GM12878 (cell line): ENCODE measurements at regions not wholly inside any gene's neighbourhood (a gene's known extent, or its start where the extent isn't known, plus 50 kb on each side); places are given as distances from the start of the nearest gene placed in this dataset.

ENCODE experiments used
- ATAC-seq: fragments of 200-7000 bp; cut with Tn5 transposase; 3 replicates; pipeline ENCODE4 v1.9.1; 2020; ENCODE audit warnings: mild to moderate bottlenecking, moderate library complexity
- BruUV-seq: library from RNA; stranded (reverse); fragments of 400-500 nt; replicated peaks from 2 replicates; lab custom pipeline; 2021; lab: Mats Ljungman, UMichigan
- CTCF ChIA-PET: fragments of 300-600 bp; sonication (Branson Sonifier 250); formaldehyde crosslinking; extraction: SDS; loops from one replicate; lab custom pipeline; 2021; ENCODE audit warnings: inconsistent platforms; lab: Yijun Ruan, JAX
- POLR2A ChIA-PET: fragments of 350-600 bp; formaldehyde crosslinking; extraction: SDS; loops from one replicate; lab custom pipeline; 2021; ENCODE audit warnings: inconsistent platforms; lab: Charles Lee
- RAD21 ChIA-PET: fragments of 300-600 bp; sonication (Branson Sonifier 250); formaldehyde crosslinking; loops from one replicate; lab custom pipeline; 2023; ENCODE audit warnings: antibody characterized with exemption; ENCODE audit not compliant: unreplicated experiment; lab: Charles Lee
- SMC1A ChIA-PET: fragments of 300-600 bp; sonication (Branson Sonifier 250); formaldehyde crosslinking; loops from one replicate; lab custom pipeline; 2023; ENCODE audit not compliant: unreplicated experiment, uncharacterized antibody; lab: Charles Lee
- DNase-seq: peaks from one replicate; pipeline ENCODE4 v3.0.0-alpha.2; 2011; ENCODE audit warnings: low read depth, low spot score
- FAIRE-seq: peaks from 3 replicates; lab custom pipeline; 2011; peaks lifted over from hg19 to GRCh38; lab: Jason Lieb, UNC
- H2AFZ ChIP-seq: 2 replicates; pipeline ENCODE4 v1.6.0; 2011; ENCODE audit warnings: low read depth, low read length, control low read depth; ENCODE audit not compliant: control insufficient read depth
- H3K27ac ChIP-seq: 2 replicates; pipeline ENCODE4 v1.5.1; 2011; ENCODE audit warnings: control low read depth; ENCODE audit not compliant: control insufficient read depth, insufficient read depth
- H3K27me3 ChIP-seq, 2 experiments: replicated peaks in 1 of 2; 2 replicates each; pipeline versions ENCODE4 v1.6.0 to v1.6.1; 2011; ENCODE audit warnings: low read length in 1 of 2; ENCODE audit not compliant: control insufficient read depth in 2 of 2, insufficient read depth in 2 of 2
- H3K36me3 ChIP-seq, 2 experiments: 2 replicates each; pipeline ENCODE4 v1.5.1; 2011; ENCODE audit warnings: low read length in 1 of 2; ENCODE audit not compliant: control insufficient read depth in 2 of 2, insufficient read depth in 2 of 2
- H3K4me1 ChIP-seq: 2 replicates; pipeline ENCODE4 v1.6.1; 2011; ENCODE audit warnings: mild to moderate bottlenecking, low read length, moderate library complexity, mixed read lengths; ENCODE audit not compliant: control insufficient read depth, insufficient read depth
- H3K4me2 ChIP-seq: 2 replicates; pipeline ENCODE4 v1.6.0; 2011; ENCODE audit warnings: control low read depth; ENCODE audit not compliant: control insufficient read depth, insufficient read depth
- H3K4me3 ChIP-seq: fragments of 200-600 bp; sonication (generic); 2 replicates; pipeline ENCODE4 v1.5.1; 2016
- H3K79me2 ChIP-seq: 2 replicates; pipeline ENCODE4 v1.6.0; 2011; ENCODE audit warnings: low read length; ENCODE audit not compliant: control insufficient read depth, insufficient read depth
- H3K9ac ChIP-seq: 2 replicates; pipeline ENCODE4 v1.8.0; 2011; ENCODE audit warnings: low read length, control low read depth, mixed read lengths; ENCODE audit not compliant: control insufficient read depth, insufficient read depth
- H3K9me3 ChIP-seq: replicated peaks from 3 replicates; pipeline ENCODE4 v1.5.1; 2011; ENCODE audit warnings: mild to moderate bottlenecking, low read length; ENCODE audit not compliant: control insufficient read depth, insufficient read depth
- H4K20me1 ChIP-seq: 2 replicates; pipeline ENCODE4 v1.6.0; 2011; ENCODE audit not compliant: control insufficient read depth, insufficient read depth
- BCL11A ChIP-seq: IDR thresholded peaks from 2 replicates; pipeline ENCODE4 v1.6.1; 2011; ENCODE audit warnings: low read depth, low read length
- CEBPB ChIP-seq, 2 experiments: fragments of 150-350 bp in 1 of 2; IDR thresholded peaks; 2 replicates each; pipeline ENCODE4 v1.6.1; 2012 to 2014; ENCODE audit warnings: low read depth in 2 of 2, low read length in 2 of 2, borderline replicate concordance in 1 of 2, inconsistent platforms in 1 of 2
- CREB1 ChIP-seq: IDR thresholded peaks from 2 replicates; pipeline ENCODE4 v1.6.1; 2012; ENCODE audit warnings: low read depth, mild to moderate bottlenecking, inconsistent platforms
- CTCF ChIP-seq, 3 experiments: IDR thresholded peaks in 2 of 3; conservative IDR thresholded peaks in 1 of 3; 2 replicates each; pipeline ENCODE4 v1.5.1; 2011; ENCODE audit warnings: low read depth in 3 of 3, low read length in 3 of 3, mild to moderate bottlenecking in 3 of 3, control low read depth in 2 of 3, moderate library complexity in 2 of 3, inconsistent platforms in 1 of 3, mixed read lengths in 1 of 3; ENCODE audit not compliant: control insufficient read depth in 2 of 3, insufficient read depth in 1 of 3; ENCODE audit errors: extremely low read depth in 1 of 3
- E2F4 ChIP-seq: IDR thresholded peaks from 2 replicates; pipeline ENCODE4 v1.6.1; 2012; ENCODE audit warnings: low read depth, low read length, improper control_type of control experiment
- EP300 ChIP-seq, 2 experiments: fragments of 150-350 bp in 1 of 2; IDR thresholded peaks; 2 replicates each; pipeline ENCODE4 v1.6.1; 2011 to 2012; ENCODE audit warnings: low read depth in 2 of 2, low read length in 2 of 2, borderline replicate concordance in 1 of 2, improper control_type of control experiment in 1 of 2, inconsistent platforms in 1 of 2; ENCODE audit not compliant: control insufficient read depth in 1 of 2
- IKZF1 ChIP-seq: fragments of 450-650 bp; conservative IDR thresholded peaks from 2 replicates; pipeline ENCODE4 v1.6.1; 2017; ENCODE audit warnings: antibody characterized with exemption, mild to moderate bottlenecking
- NFXL1 ChIP-seq: fragments of 450-650 bp; IDR thresholded peaks from 2 replicates; pipeline ENCODE4 v1.6.1; 2017; ENCODE audit warnings: antibody characterized with exemption, mild to moderate bottlenecking, borderline replicate concordance
- RAD51 ChIP-seq: fragments of 450-650 bp; IDR thresholded peaks from 2 replicates; pipeline ENCODE4 v1.6.1; 2016; ENCODE audit warnings: moderate library complexity, mild to moderate bottlenecking, inconsistent platforms
- RBBP5 ChIP-seq: fragments of 200-600 bp; sonication (generic); conservative IDR thresholded peaks from 2 replicates; pipeline ENCODE4 v1.6.1; 2016
- SMAD5 ChIP-seq: IDR thresholded peaks from 2 replicates; pipeline ENCODE4 v1.6.1; 2016; ENCODE audit warnings: antibody characterized with exemption, low read depth
- SMARCA5 ChIP-seq: fragments of 450-650 bp; IDR thresholded peaks from 2 replicates; pipeline ENCODE4 v1.6.1; 2017; ENCODE audit warnings: mild to moderate bottlenecking
- SP1 ChIP-seq: IDR thresholded peaks from one replicate; pipeline ENCODE4 v1.6.1; 2011; ENCODE audit warnings: low read depth, low read length
- SPI1 ChIP-seq: IDR thresholded peaks from 2 replicates; pipeline ENCODE4 v1.6.1; 2011; ENCODE audit warnings: low read depth, mild to moderate bottlenecking, low read length, moderate library complexity, borderline replicate concordance; ENCODE audit not compliant: insufficient read depth
- SRF ChIP-seq, 2 experiments: IDR thresholded peaks; 2 replicates each; pipeline ENCODE4 v1.6.1; 2011; ENCODE audit warnings: low read depth in 2 of 2, low read length in 2 of 2, mild to moderate bottlenecking in 1 of 2, moderate library complexity in 1 of 2
- ZNF24 ChIP-seq: fragments of 450-650 bp; IDR thresholded peaks from 2 replicates; pipeline ENCODE4 v1.6.1; 2017; ENCODE audit warnings: antibody characterized with exemption, mild to moderate bottlenecking
- WGBS: methylation state at CpG from one replicate; pipeline ENCODE4 v1.1.6; 2016; ENCODE audit warnings: low lambda C conversion rate; ENCODE audit not compliant: insufficient replicate concordance, insufficient coverage; ENCODE audit errors: missing lambda C conversion rate; 5-methylcytosine and 5-hydroxymethylcytosine counted together
- in situ Hi-C: fragments of 300-500 bp; cut with MboI; formaldehyde crosslinking; loops from 9 replicates; pipeline ENCODE4 v1.14.3; 2018; ENCODE audit warnings: mixed read lengths
- intact Hi-C: fragments of 100-400 bp; cut with micrococcal nuclease; formaldehyde crosslinking; loops from one replicate; pipeline ENCODE4 v1.14.2; 2022; ENCODE audit not compliant: unreplicated experiment

DNA sequence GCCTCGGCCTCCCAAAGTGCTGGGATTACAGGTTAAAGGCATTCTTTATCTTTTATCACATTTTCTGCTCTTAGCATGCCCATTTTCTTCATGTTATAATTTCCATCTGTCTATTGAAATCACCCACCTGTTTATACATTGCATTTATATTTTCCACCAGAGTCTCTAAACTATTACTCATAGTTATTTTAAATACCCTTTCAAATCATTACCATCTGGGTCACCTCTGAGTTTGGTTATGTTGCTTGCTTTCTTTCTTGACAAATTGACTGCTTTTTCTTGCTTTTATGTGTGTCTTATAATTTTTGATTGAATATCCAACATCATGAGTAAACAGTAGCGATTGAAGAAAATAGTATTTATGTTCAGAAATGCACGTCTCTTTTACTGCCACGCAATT lies 71.4 kb downstream of the TMEM270 start:
- SMC1A ChIA-PET, result no interaction called here
- Histone ChIP-seq H3K9me3 (no peaks in the 10 kb centered on the region), H3K36me3 (no peaks in the 10 kb centered on the region), H3K4me1 (no peaks in the 10 kb centered on the region), H2AFZ (no peak overlapping the region), H3K9ac (no peak overlapping the region), H3K79me2 (no peaks in the 10 kb centered on the region), H3K4me2 (no peak overlapping the region), H3K27me3 (no peaks in the 10 kb centered on the region; a peak in 1 of 4 replicates), H3K4me3 (no peak overlapping the region), H4K20me1 (no peaks in the 10 kb centered on the region), H3K27ac (no peak overlapping the region)
- intact Hi-C loops, result no loop called here
- CTCF ChIA-PET, result no interaction called here
- BruUV-seq, result no TSS peak
- ATAC-seq, result no peak
- TF ChIP-seq ZNF24 (no peak), SPI1 (no peak), SRF (IDR thresholded peaks at IDR 0.05; ENCODE audit: low read depth in 2 of 2, low read length in 2 of 2) (no peak), RAD51 (no peak), CREB1 (no peak), RBBP5 (no peak), IKZF1 (no peak), NFXL1 (no peak), SP1 (no peak), BCL11A (no peak), EP300 (IDR thresholded peaks at IDR 0.05; ENCODE audit: borderline replicate concordance in 1 of 2, control insufficient read depth in 1 of 2, low read depth in 2 of 2, low read length in 2 of 2) (no peak), E2F4 (no peak), CEBPB (IDR thresholded peaks at IDR 0.05; ENCODE audit: borderline replicate concordance in 1 of 2, low read depth in 2 of 2, low read length in 2 of 2) (no peak), SMAD5 (no peak), SMARCA5 (no peak), CTCF (IDR thresholded peaks at IDR 0.05 in 2 of 3, conservative IDR thresholded peaks at IDR 0.05 in 1 of 3; ENCODE audit: control insufficient read depth in 2 of 3, extremely low read depth in 1 of 3, insufficient read depth in 1 of 3, low read depth in 3 of 3, low read length in 3 of 3) (no peak)
- POLR2A ChIA-PET, result no interaction called here
- FAIRE-seq, result no peak
- in situ Hi-C loops, result no loop called here
- RAD21 ChIA-PET, result no interaction called here
- WGBS, result 60% methylated on average over 4 of the region's 4 CpGs
- no peak for DNase-seq
